Breast epithelium (tissue), 4 donors: ENCODE measurements at regions not wholly inside any gene's neighbourhood (a gene's known extent, or its start where the extent isn't known, plus 50 kb on each side); places are given as distances from the start of the nearest gene placed in this dataset.

ENCODE experiments used
- DNase-seq, 2 donors: peaks; one replicate each; pipeline ENCODE4 v3.0.0-alpha.2; 2019; ENCODE audit warnings: low spot score in 2 of 2
- H3K27ac ChIP-seq, 2 donors: fragments of 200-600 bp; sonication (generic) in 1 of 2; one replicate each; pipeline ENCODE4 v1.5.1; 2016 to 2019; ENCODE audit warnings: mild to moderate bottlenecking in 1 of 2
- H3K27me3 ChIP-seq, 2 donors: fragments of 200-600 bp; sonication (generic) in 1 of 2; one replicate each; pipeline versions ENCODE4 v1.5.1 to v1.6.0; 2017 to 2019; ENCODE audit warnings: control low read depth in 1 of 2, mild to moderate bottlenecking in 1 of 2
- H3K36me3 ChIP-seq: fragments of 200-600 bp; one replicate; pipeline ENCODE4 v1.5.1; 2019
- H3K4me1 ChIP-seq, 2 donors: fragments of 200-600 bp; sonication (generic); one replicate each; pipeline ENCODE4 v1.5.1; 2016 to 2019; ENCODE audit warnings: control low read depth in 1 of 2
- H3K4me3 ChIP-seq, 3 donors: fragments of 200-600 bp; sonication (generic); 1 replicate in 2 of 3; 2 replicates in 1 of 3; pipeline ENCODE4 v1.5.1; 2016 to 2019; ENCODE audit warnings: mild to moderate bottlenecking in 3 of 3, moderate library complexity in 2 of 3
- H3K9me3 ChIP-seq, 2 donors: fragments of 200-600 bp; sonication (generic) in 1 of 2; one replicate each; pipeline ENCODE4 v1.5.1; 2016 to 2019; ENCODE audit warnings: control low read depth in 1 of 2
- CTCF ChIP-seq, 3 donors: fragments of 450-650 bp; IDR thresholded peaks; one replicate each; pipeline ENCODE4 v1.5.1; 2016 to 2017; ENCODE audit warnings: antibody characterized with exemption in 3 of 3, mild to moderate bottlenecking in 3 of 3, moderate library complexity in 3 of 3
- POLR2A ChIP-seq: fragments of 450-650 bp; IDR thresholded peaks from one replicate; pipeline ENCODE4 v1.6.1; 2016; ENCODE audit warnings: antibody characterized with exemption, mild to moderate bottlenecking, moderate library complexity
- POLR2AphosphoS5 ChIP-seq, 3 donors: sonication (generic); formaldehyde crosslinking; IDR thresholded peaks; one replicate each; pipeline ENCODE4 v1.6.1; 2017; ENCODE audit warnings: antibody characterized with exemption in 3 of 3
- intact Hi-C: fragments of 100-400 bp; cut with DNase I; formaldehyde crosslinking; loops from one replicate; pipeline ENCODE4 v1.15.1; 2023; ENCODE audit warnings: low total_unique reads

GRCh38 chr3:118541796-118542195 lies 492.9 kb downstream of the IGSF11 start:
- no peak for DNase-seq
- Histone ChIP-seq H3K36me3 (no peaks in the 10 kb centered on the region), H3K27me3 (no peaks in the 10 kb centered on the region), H3K4me3 (no peak overlapping the region), H3K27ac (no peak overlapping the region), H3K4me1 (no peaks in the 10 kb centered on the region), H3K9me3 (no peaks in the 10 kb centered on the region)
- intact Hi-C loops: no loop called here
- no peak for TF ChIP-seq CTCF (IDR thresholded peaks at IDR 0.05)
- no peak for TF ChIP-seq POLR2A
- no peak for TF ChIP-seq POLR2AphosphoS5 (IDR thresholded peaks at IDR 0.05)

- intact Hi-C loops: no loop called here
- Histone ChIP-seq H3K9me3 (no peaks in the 10 kb centered on the region), H3K36me3 (no peaks in the 10 kb centered on the region), H3K4me1 (no peaks in the 10 kb centered on the region), H3K27ac (no peak overlapping the region), H3K4me3 (no peak overlapping the region), H3K27me3 (no peaks in the 10 kb centered on the region)
- no peak for DNase-seq
- TF ChIP-seq POLR2A: no peak
- TF ChIP-seq CTCF (IDR thresholded peaks at IDR 0.05): no peak
- no peak for TF ChIP-seq POLR2AphosphoS5 (IDR thresholded peaks at IDR 0.05)
Measured at GRCh38 chr3:118543832-118544231, 490.8 kb downstream of the IGSF11 start.

- H3K9me3 ChIP-seq: no peaks in the 10 kb centered on the region
- H3K36me3 ChIP-seq: no peaks in the 10 kb centered on the region
- no peak for DNase-seq
- TF ChIP-seq POLR2AphosphoS5 (IDR thresholded peaks at IDR 0.05): no peak
- no peak for TF ChIP-seq POLR2A
- TF ChIP-seq CTCF (IDR thresholded peaks at IDR 0.05): no peak
- H3K4me1 ChIP-seq: no peaks in the 10 kb centered on the region
- no peak overlapping the region for H3K4me3 ChIP-seq
- intact Hi-C loops: no loop called here
- H3K27me3 ChIP-seq: no peaks in the 10 kb centered on the region
- H3K27ac ChIP-seq: no peak overlapping the region
Measured at GRCh38 chr3:118544458-118544857, 490.2 kb downstream of the IGSF11 start.

GRCh38 chr3:118548434-118548833 lies 486.2 kb downstream of the IGSF11 start:
- no peaks in the 10 kb centered on the region for H3K36me3 ChIP-seq
- intact Hi-C loops: no loop called here
- no peak for DNase-seq
- no peaks in the 10 kb centered on the region for H3K9me3 ChIP-seq
- no peaks in the 10 kb centered on the region for H3K27me3 ChIP-seq
- H3K4me1 ChIP-seq: no peaks in the 10 kb centered on the region
- no peak overlapping the region for H3K27ac ChIP-seq
- no peak overlapping the region for H3K4me3 ChIP-seq
- TF ChIP-seq CTCF (IDR thresholded peaks at IDR 0.05): no peak
- TF ChIP-seq POLR2AphosphoS5 (IDR thresholded peaks at IDR 0.05): no peak
- no peak for TF ChIP-seq POLR2A

GRCh38 chr3:118550122-118550521 lies 484.5 kb downstream of the IGSF11 start:
- Histone ChIP-seq H3K9me3 (no peaks in the 10 kb centered on the region), H3K4me1 (no peaks in the 10 kb centered on the region), H3K36me3 (no peaks in the 10 kb centered on the region), H3K27ac (no peak overlapping the region), H3K27me3 (no peaks in the 10 kb centered on the region), H3K4me3 (no peak overlapping the region)
- intact Hi-C loops: no loop called here
- TF ChIP-seq POLR2A (no peak), POLR2AphosphoS5 (IDR thresholded peaks at IDR 0.05) (no peak), CTCF (IDR thresholded peaks at IDR 0.05) (no peak)
- DNase-seq: no peak
